T-cell (primary cell): ENCODE measurements at regions not wholly inside any gene's neighbourhood (a gene's known extent, or its start where the extent isn't known, plus 50 kb on each side); places are given as distances from the start of the nearest gene placed in this dataset.
A peak's percentile ranks its signal among the peaks of the same experiment; 100 is the strongest.

Experiments
- ATAC-seq, 4 experiments: fragments of 200-7000 bp in 3 of 4; fragments of 150-1000 bp in 1 of 4; cut with Tn5 transposase; replicated peaks in 1 of 4; 1 replicate in 3 of 4; 2 replicates in 1 of 4; pipeline ENCODE4 v1.10.0; 2021; ENCODE audit warnings: moderate library complexity in 3 of 4, mild to moderate bottlenecking in 2 of 4, moderate number of reproducible peaks in 1 of 4
- CTCF ChIA-PET, 2 donors: fragments of 300-600 bp; sonication (Branson Sonifier 250); formaldehyde crosslinking; loops; one replicate each; lab custom pipeline; 2022; ENCODE audit warnings: antibody characterized with exemption in 2 of 2; lab: Charles Lee
- POLR2A ChIA-PET, 2 donors: fragments of 300-600 bp; sonication (Branson Sonifier 250); formaldehyde crosslinking; loops; one replicate each; lab custom pipeline; 2022; ENCODE audit warnings: antibody characterized with exemption in 2 of 2; lab: Charles Lee
- DNase-seq, 35 experiments: peaks; one replicate each; pipeline versions ENCODE4 v3.0.0 to v3.0.0-alpha.2; 2013 to 2023
- H3K27ac ChIP-seq: one replicate; pipeline ENCODE4 v1.5.1; 2013; ENCODE audit warnings: low read length
- H3K27me3 ChIP-seq, 2 experiments: replicated peaks in 1 of 2; 1 replicate in 1 of 2; 2 replicates in 1 of 2; pipeline versions ENCODE4 v1.6.1 to v1.7.0; 2013; ENCODE audit warnings: low read length in 1 of 2, mixed read lengths in 1 of 2; ENCODE audit not compliant: control insufficient read depth in 2 of 2, insufficient read depth in 2 of 2; ENCODE audit errors: extremely low read depth in 1 of 2
- H3K36me3 ChIP-seq, 2 donors: 1 replicate in 1 of 2; 2 replicates in 1 of 2; pipeline versions ENCODE4 v1.6.1 to v1.7.0; 2013; ENCODE audit warnings: low read length in 1 of 2; ENCODE audit not compliant: control insufficient read depth in 2 of 2, insufficient read depth in 1 of 2; ENCODE audit errors: extremely low read depth in 1 of 2
- H3K4me1 ChIP-seq, 2 experiments: 1 replicate in 1 of 2; 2 replicates in 1 of 2; pipeline versions ENCODE4 v1.6.1 to v1.7.0; 2013; ENCODE audit warnings: low read length in 2 of 2, mixed read lengths in 1 of 2; ENCODE audit not compliant: insufficient read depth in 2 of 2, control insufficient read depth in 1 of 2; ENCODE audit errors: extremely low read depth in 1 of 2
- H3K4me3 ChIP-seq, 2 donors: 1 replicate in 1 of 2; 2 replicates in 1 of 2; pipeline versions ENCODE4 v1.5.1 to v1.7.0; 2013; ENCODE audit warnings: mild to moderate bottlenecking in 2 of 2, low read length in 1 of 2, moderate library complexity in 1 of 2; ENCODE audit not compliant: control insufficient read depth in 1 of 2; ENCODE audit errors: extremely low read depth in 1 of 2
- H3K9me3 ChIP-seq: 2 replicates; pipeline ENCODE4 v1.7.0; 2013
- H3K27ac Mint-ChIP-seq, 2 donors: one replicate each; pipeline ENCODE4 v1.8.0; 2020 to 2021; ENCODE audit warnings: mild to moderate bottlenecking in 2 of 2, mixed read lengths in 2 of 2
- H3K27me3 Mint-ChIP-seq, 2 donors: one replicate each; pipeline ENCODE4 v1.8.0; 2021 to 2022; ENCODE audit warnings: mixed read lengths in 2 of 2
- H3K36me3 Mint-ChIP-seq: one replicate; pipeline ENCODE4 v1.8.0; 2021; ENCODE audit warnings: mixed read lengths
- H3K4me1 Mint-ChIP-seq, 3 donors: one replicate each; pipeline ENCODE4 v1.8.0; 2020 to 2022; ENCODE audit warnings: mixed read lengths in 3 of 3, mild to moderate bottlenecking in 1 of 3
- H3K4me3 Mint-ChIP-seq, 3 donors: one replicate each; pipeline ENCODE4 v1.8.0; 2020 to 2022; ENCODE audit warnings: mild to moderate bottlenecking in 3 of 3, mixed read lengths in 3 of 3, moderate library complexity in 3 of 3
- H3K9me3 Mint-ChIP-seq, 3 donors: one replicate each; pipeline ENCODE4 v1.8.0; 2020 to 2022; ENCODE audit warnings: mixed read lengths in 3 of 3
- WGBS: methylation state at CpG from one replicate; pipeline ENCODE4 v1.1.5; 2013; ENCODE audit warnings: missing lambda C conversion rate; ENCODE audit not compliant: insufficient coverage; 5-methylcytosine and 5-hydroxymethylcytosine counted together

DNA sequence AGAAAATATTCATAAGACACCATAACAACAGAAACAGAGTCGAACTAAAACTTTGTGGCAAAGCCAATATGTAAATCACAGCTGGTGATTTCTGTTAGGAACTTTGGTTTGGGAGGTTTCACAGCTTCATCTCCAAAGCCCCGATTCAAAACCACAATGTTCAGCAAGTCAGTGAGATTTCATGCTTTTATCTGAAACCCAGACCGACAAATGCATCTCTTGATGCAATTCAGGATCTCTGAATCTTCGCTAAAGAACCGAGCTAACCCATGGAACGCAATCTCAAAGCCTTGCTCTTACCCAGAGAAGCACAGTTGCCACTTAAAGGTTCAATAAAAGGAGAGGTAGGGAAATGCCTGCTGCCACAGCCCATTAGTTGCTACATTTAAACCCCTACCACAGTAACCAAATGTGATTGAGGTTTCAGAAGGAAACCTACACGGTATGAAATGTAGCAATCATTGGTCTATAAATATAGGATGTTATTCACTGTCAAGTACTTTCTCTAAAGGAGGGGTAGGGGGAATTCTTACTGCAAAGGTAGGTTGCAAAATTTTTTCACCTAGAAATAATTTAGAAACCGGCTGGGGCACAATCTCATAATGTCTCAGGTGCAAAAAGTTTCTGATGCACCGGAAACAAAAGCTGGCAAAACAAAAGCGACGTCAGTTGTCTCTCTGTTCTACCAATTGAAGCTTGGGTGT lies 381.0 kb upstream of the ARID1B start:
- peak in 28 of 35 experiments; percentile 6 to 76 (median 38) for DNase-seq

GRCh38 chr6:156395276-156395675 lies 381.9 kb upstream of the ARID1B start:
- H3K4me1 Mint-ChIP-seq = peaks cover 77 to 96% (median 87%) of the 10 kb centered on the region in 3 donors
- CTCF ChIA-PET = no interaction called here
- H3K27ac ChIP-seq = peak overlapping the region; percentile 87
- H3K36me3 Mint-ChIP-seq = no peaks in the 10 kb centered on the region
- H3K4me1 ChIP-seq = peaks cover 34 to 53% of the 10 kb centered on the region in 2 experiments
- POLR2A ChIA-PET = no interaction called here
- peak in 33 of 35 experiments; percentile 28 to 72 (median 52) for DNase-seq
- peaks cover 0 to 5% of the 10 kb centered on the region in 2 experiments for H3K27me3 ChIP-seq
- no peaks in the 10 kb centered on the region for H3K9me3 ChIP-seq
- peak overlapping the region in 1 of 2 donors; percentile 33 for H3K4me3 ChIP-seq
- no peaks in the 10 kb centered on the region for H3K9me3 Mint-ChIP-seq
- H3K27ac Mint-ChIP-seq = peak overlapping the region; percentile 98 to 99
- no peaks in the 10 kb centered on the region for H3K36me3 ChIP-seq
- peaks cover 0 to 3% of the 10 kb centered on the region in 2 donors for H3K27me3 Mint-ChIP-seq
- H3K4me3 Mint-ChIP-seq = peak overlapping the region; percentile 73 to 79 (median 77)
- 33% methylated on average over 4 of the region's 6 CpGs for WGBS
- ATAC-seq = peak; percentile 37 to 70 (median 64)

More for the DNA sequence above, 381.0 kb upstream of the ARID1B start:
- peak overlapping the region; percentile 73 to 79 (median 77) for H3K4me3 Mint-ChIP-seq
- no peaks in the 10 kb centered on the region for H3K9me3 ChIP-seq
- peaks cover 34 to 48% of the 10 kb centered on the region in 2 experiments for H3K4me1 ChIP-seq
- peak overlapping the region in 1 of 2 donors; percentile 33 for H3K4me3 ChIP-seq
- POLR2A ChIA-PET = interaction anchor here in 1 of 2 donors (0.7 kb wide), 1 partner anchor 27 kb away, joined by 3 read pairs; no protein-coding TSS in a partner anchor
- CTCF ChIA-PET = interaction anchor here in 1 of 2 donors (0.7 kb wide), 1 partner anchor 581 kb away, joined by 3 read pairs; no protein-coding TSS in a partner anchor
- peaks cover 67 to 97% (median 80%) of the 10 kb centered on the region in 3 donors for H3K4me1 Mint-ChIP-seq
- no peaks in the 10 kb centered on the region for H3K36me3 ChIP-seq
- H3K27me3 ChIP-seq = peaks cover 0 to 5% of the 10 kb centered on the region in 2 experiments
- no peaks in the 10 kb centered on the region for H3K9me3 Mint-ChIP-seq
- ATAC-seq = peak; percentile 56 to 86 (median 62)
- peak overlapping the region; percentile 87 for H3K27ac ChIP-seq
- no peaks in the 10 kb centered on the region for H3K36me3 Mint-ChIP-seq
- peak overlapping the region; percentile 98 to 99 for H3K27ac Mint-ChIP-seq
- H3K27me3 Mint-ChIP-seq = peaks cover 0 to 3% of the 10 kb centered on the region in 2 donors
- WGBS = 0% methylated on average over 5 of the region's 11 CpGs

DNA sequence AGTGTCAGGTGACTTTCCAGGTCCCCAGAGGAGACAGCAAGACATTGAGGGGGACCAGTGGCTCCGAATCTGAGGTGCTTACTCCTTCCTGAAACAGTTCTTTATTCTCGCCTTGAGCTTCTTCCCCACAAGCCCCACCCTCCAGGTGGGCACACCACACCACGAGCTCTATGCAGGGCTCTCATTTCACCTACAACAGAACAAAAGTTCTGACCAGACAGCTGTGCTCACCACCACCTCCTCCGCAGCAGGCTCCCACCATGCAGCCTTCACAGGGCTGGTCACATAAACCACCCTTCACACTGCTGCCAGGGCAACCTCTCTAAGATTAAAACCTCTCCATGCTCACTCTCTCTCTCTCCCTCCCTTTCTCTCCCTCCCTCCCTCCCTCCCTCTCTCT lies 384.5 kb upstream of the ARID1B start:
- peak overlapping the region; percentile 17 to 58 (median 17) for H3K4me3 Mint-ChIP-seq
- 32% methylated on average over 4 of the region's 4 CpGs for WGBS

DNA sequence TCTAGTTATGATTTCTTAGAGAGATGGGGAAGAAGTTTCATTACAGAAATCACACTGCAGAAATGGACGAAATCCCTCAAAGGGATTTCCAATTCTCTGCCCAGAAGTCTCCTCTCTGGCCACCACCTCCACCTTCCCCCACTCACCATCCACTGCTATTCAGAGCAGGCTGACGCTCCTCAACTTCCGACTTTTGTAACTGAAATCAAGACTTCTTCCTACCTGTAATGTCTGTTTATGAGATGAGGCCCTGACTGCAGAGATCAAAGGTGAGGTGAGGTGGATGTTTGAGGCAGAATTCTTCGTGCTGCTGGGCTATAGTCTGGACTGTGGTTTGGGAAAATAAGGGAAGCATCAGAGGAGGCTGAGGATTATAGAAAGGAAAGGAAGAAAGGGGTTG lies 385.2 kb upstream of the ARID1B start:
- H3K4me3 ChIP-seq = no peak overlapping the region
- POLR2A ChIA-PET = no interaction called here
- peak overlapping the region; percentile 98 to 99 for H3K27ac Mint-ChIP-seq

More for the DNA sequence above, 384.5 kb upstream of the ARID1B start:
- Mint-ChIP-seq H3K27me3 (peaks cover 0 to 5% of the 10 kb centered on the region in 2 donors), H3K27ac (peak overlapping the region; percentile 98 to 99), H3K36me3 (peaks cover 4% of the 10 kb centered on the region), H3K9me3 (no peaks in the 10 kb centered on the region), H3K4me1 (peaks cover 60 to 84% (median 68%) of the 10 kb centered on the region in 3 donors)
- Histone ChIP-seq H3K27me3 (peaks cover 0 to 8% of the 10 kb centered on the region in 2 experiments), H3K9me3 (no peaks in the 10 kb centered on the region), H3K36me3 (no peaks in the 10 kb centered on the region), H3K4me1 (peaks cover 20 to 41% of the 10 kb centered on the region in 2 experiments), H3K4me3 (no peak overlapping the region), H3K27ac (no peak overlapping the region)
- DNase-seq (no peak), ATAC-seq (no peak)
- ChIA-PET POLR2A (interaction anchor here in 1 of 2 donors (0.6 kb wide), 1 partner anchor 1093 kb away, joined by 4 read pairs; no protein-coding TSS in a partner anchor), CTCF (interaction anchor here (0.6 to 0.8 kb wide), 3 partner anchors 9 to 1663 kb away, joined by 4 to 9 read pairs (median 6); no protein-coding TSS in a partner anchor)

DNA sequence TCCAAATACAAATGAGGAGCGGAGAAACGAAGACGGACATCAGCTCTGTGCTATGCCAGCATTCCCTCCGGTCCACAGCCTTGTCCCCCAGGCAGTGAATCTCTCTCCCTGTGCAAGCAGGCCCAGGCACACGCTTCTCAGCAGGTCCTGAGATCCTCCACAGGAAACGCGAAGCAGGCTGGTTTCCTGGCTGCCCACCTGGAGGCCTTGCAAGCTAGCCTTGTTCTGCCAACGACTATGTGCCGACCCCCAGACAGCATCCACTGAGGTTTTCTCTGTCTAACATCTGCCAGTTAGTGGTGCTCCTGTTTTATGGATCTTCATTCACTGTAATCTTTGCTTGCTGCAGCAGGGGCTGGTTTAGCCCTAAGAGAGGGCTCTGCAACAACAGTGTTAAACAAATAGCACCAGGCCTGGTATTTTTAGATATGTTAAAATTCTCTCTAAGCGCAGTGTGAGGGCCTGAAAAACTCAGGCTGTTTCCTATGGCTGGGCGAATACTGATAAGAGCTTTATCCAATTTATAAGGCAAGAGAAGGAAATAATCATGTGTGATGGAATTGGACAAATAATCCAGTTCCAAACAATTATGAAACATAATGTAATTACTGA lies 386.0 kb upstream of the ARID1B start:
- H3K27me3 Mint-ChIP-seq = peaks cover 0 to 5% of the 10 kb centered on the region in 2 donors
- ChIA-PET POLR2A (no interaction called here), CTCF (no interaction called here)
- WGBS = 65% methylated on average over 9 of the region's 11 CpGs
- H3K4me1 Mint-ChIP-seq = peaks cover 52 to 73% (median 56%) of the 10 kb centered on the region in 3 donors
- peaks cover 11 to 29% of the 10 kb centered on the region in 2 experiments for H3K4me1 ChIP-seq
- DNase-seq (peak in 1 of 35 experiments; percentile 13), ATAC-seq (peak in 1 of 4 experiments; percentile 23)
- H3K27ac ChIP-seq = no peak overlapping the region
- no peaks in the 10 kb centered on the region for H3K9me3 Mint-ChIP-seq
- H3K4me3 ChIP-seq = no peak overlapping the region
- peaks cover 0 to 8% of the 10 kb centered on the region in 2 experiments for H3K27me3 ChIP-seq
- peak overlapping the region in 1 of 3 donors; percentile 28 for H3K4me3 Mint-ChIP-seq
- peak overlapping the region; percentile 98 to 99 for H3K27ac Mint-ChIP-seq
- H3K36me3 ChIP-seq = no peaks in the 10 kb centered on the region
- peaks cover 5% of the 10 kb centered on the region for H3K36me3 Mint-ChIP-seq
- no peaks in the 10 kb centered on the region for H3K9me3 ChIP-seq

More for the DNA sequence above, 385.2 kb upstream of the ARID1B start:
- Histone ChIP-seq H3K4me1 (peaks cover 14 to 34% of the 10 kb centered on the region in 2 experiments), H3K27ac (no peak overlapping the region), H3K36me3 (no peaks in the 10 kb centered on the region), H3K27me3 (peaks cover 0 to 8% of the 10 kb centered on the region in 2 experiments), H3K9me3 (no peaks in the 10 kb centered on the region)
- Mint-ChIP-seq H3K27me3 (peaks cover 0 to 5% of the 10 kb centered on the region in 2 donors), H3K4me3 (peak overlapping the region; percentile 17 to 31 (median 25)), H3K9me3 (no peaks in the 10 kb centered on the region), H3K4me1 (peaks cover 59 to 78% (median 62%) of the 10 kb centered on the region in 3 donors), H3K36me3 (peaks cover 4% of the 10 kb centered on the region)
- ATAC-seq = no peak
- WGBS = no CpG with 5 or more reads among the region's 4 CpGs
- DNase-seq = no peak
- CTCF ChIA-PET = no interaction called here

DNA sequence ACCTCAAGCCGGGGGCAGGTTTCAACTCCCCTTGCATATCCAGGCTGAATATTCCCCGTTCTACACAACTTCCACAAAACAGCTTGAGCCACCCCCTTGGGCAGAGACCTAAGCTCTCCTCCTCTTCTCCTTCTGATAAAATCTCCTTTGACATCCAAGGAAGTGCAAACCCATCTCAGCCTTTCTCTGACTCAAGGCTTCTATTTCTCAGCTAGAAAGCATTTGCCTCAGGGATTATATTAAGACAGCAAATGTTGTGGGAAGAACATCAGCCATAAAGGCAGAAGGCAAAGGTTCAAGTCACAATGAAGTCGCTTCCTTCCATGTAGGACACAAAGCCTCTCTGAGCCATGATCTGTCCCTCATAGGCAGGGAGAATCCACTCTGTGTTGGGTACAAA lies 386.6 kb upstream of the ARID1B start:
- Histone ChIP-seq H3K4me3 (no peak overlapping the region), H3K27me3 (peaks cover 0 to 8% of the 10 kb centered on the region in 2 experiments), H3K36me3 (no peaks in the 10 kb centered on the region), H3K27ac (no peak overlapping the region), H3K9me3 (no peaks in the 10 kb centered on the region), H3K4me1 (peaks cover 11 to 27% of the 10 kb centered on the region in 2 experiments)
- DNase-seq (no peak), ATAC-seq (no peak)
- Mint-ChIP-seq H3K4me1 (peaks cover 47 to 68% (median 51%) of the 10 kb centered on the region in 3 donors), H3K36me3 (peaks cover 9% of the 10 kb centered on the region), H3K4me3 (peak overlapping the region in 1 of 3 donors; percentile 26), H3K27me3 (peaks cover 0 to 5% of the 10 kb centered on the region in 2 donors), H3K9me3 (no peaks in the 10 kb centered on the region), H3K27ac (peak overlapping the region; percentile 98 to 99)
- 100% methylated on average over 2 of the region's 3 CpGs for WGBS
- POLR2A ChIA-PET = no interaction called here
- CTCF ChIA-PET = no interaction called here
